Hypothalamus (tissue), 51 donors: ENCODE measurements at regions not wholly inside any gene's neighbourhood (a gene's known extent, or its start where the extent isn't known, plus 50 kb on each side); places are given as distances from the start of the nearest gene placed in this dataset.

Experiments
- DNase-seq, 51 donors: peaks; one replicate each; lab custom pipeline; 2025; lab: John Stamatoyannopoulos, UW

- DNase-seq = no peak
Observed at GRCh38 chr2:200135082-200135481, 171.4 kb upstream of the SPATS2L start.

- DNase-seq = no peak
Observed at GRCh38 chr2:200136655-200137054, 169.8 kb upstream of the SPATS2L start.

- no peak for DNase-seq
Observed at GRCh38 chr2:200137271-200137670, 169.2 kb upstream of the SPATS2L start.

GRCh38 chr2:200137691-200138090, 168.8 kb upstream of the SPATS2L start:
- no peak for DNase-seq

GRCh38 chr2:200138391-200139124, 167.9 kb upstream of the SPATS2L start:
- DNase-seq = no peak

GRCh38 chr2:200144571-200144970, 161.9 kb upstream of the SPATS2L start:
- no peak for DNase-seq

- no peak for DNase-seq
Observed at GRCh38 chr2:200146501-200146900, 160.0 kb upstream of the SPATS2L start.

- DNase-seq = no peak
Observed at GRCh38 chr2:200147371-200147770, 159.1 kb upstream of the SPATS2L start.

GRCh38 chr2:200148366-200148765, 158.1 kb upstream of the SPATS2L start:
- no peak for DNase-seq

- DNase-seq = no peak
Observed at GRCh38 chr2:200150411-200151086, 155.9 kb upstream of the SPATS2L start.

- DNase-seq = no peak
Observed at GRCh38 chr2:200155652-200156051, 150.8 kb upstream of the SPATS2L start.

- DNase-seq = peak in 1 of 51 donors; percentile 0
Observed at GRCh38 chr2:200156166-200156835, 150.2 kb upstream of the SPATS2L start.

GRCh38 chr2:200158647-200159356, 147.7 kb upstream of the SPATS2L start:
- DNase-seq = no peak

GRCh38 chr2:200159357-200159707, 147.2 kb upstream of the SPATS2L start:
- DNase-seq = no peak

- no peak for DNase-seq
Observed at GRCh38 chr2:200159829-200160781, 146.4 kb upstream of the SPATS2L start.

- no peak for DNase-seq
Observed at GRCh38 chr2:200161458-200161857, 145.0 kb upstream of the SPATS2L start.

GRCh38 chr2:200165687-200166086, 140.8 kb upstream of the SPATS2L start:
- DNase-seq = no peak

GRCh38 chr2:200168641-200169555, 137.6 kb upstream of the SPATS2L start:
- no peak for DNase-seq

- no peak for DNase-seq
Observed at GRCh38 chr2:200170221-200170620, 136.3 kb upstream of the SPATS2L start.
